ENCODE measurements at regions not wholly inside any gene's neighbourhood (a gene's known extent, or its start where the extent isn't known, plus 50 kb on each side); places are given as distances from the start of the nearest gene placed in this dataset.

- Histone ChIP-seq H3K27me3 (replicated peaks; ENCODE audit: insufficient read depth) (no peaks in the 10 kb centered on the region), H3K4me1 (ENCODE audit: control insufficient read depth in 1 of 2, low read depth in 2 of 2) (no peaks in the 10 kb centered on the region), H3K4me3 (no peak overlapping the region), H3K36me3 (no peaks in the 10 kb centered on the region), H3K9me3 (no peaks in the 10 kb centered on the region), H3K27ac (no peak overlapping the region)
- ATAC-seq (ENCODE audit: insufficient number of reproducible peaks, low FRiP score, low read depth) = no peak
- no peak for TF ChIP-seq CTCF (IDR thresholded peaks at IDR 0.05)
- no peak for DNase-seq (ENCODE audit: low spot score)
Observed at GRCh38 chr4:130186931-130187330, 1091.0 kb downstream of the C4orf33 start.

GRCh38 chr4:130187587-130187986 is 1091.6 kb downstream of the C4orf33 start:
- H3K4me3 ChIP-seq = no peak overlapping the region
- DNase-seq (ENCODE audit: low spot score) (no peak), ATAC-seq (ENCODE audit: insufficient number of reproducible peaks, low FRiP score, low read depth) (no peak)
- no peak for TF ChIP-seq CTCF (IDR thresholded peaks at IDR 0.05)
- no peaks in the 10 kb centered on the region for H3K27me3 ChIP-seq (replicated peaks; ENCODE audit: insufficient read depth)
- no peaks in the 10 kb centered on the region for H3K4me1 ChIP-seq (ENCODE audit: control insufficient read depth in 1 of 2, low read depth in 2 of 2)
- H3K36me3 ChIP-seq = no peaks in the 10 kb centered on the region
- H3K9me3 ChIP-seq = no peaks in the 10 kb centered on the region
- H3K27ac ChIP-seq = no peak overlapping the region

- Histone ChIP-seq H3K4me1 (ENCODE audit: control insufficient read depth in 1 of 2, low read depth in 2 of 2) (no peaks in the 10 kb centered on the region), H3K36me3 (no peaks in the 10 kb centered on the region), H3K9me3 (no peaks in the 10 kb centered on the region), H3K4me3 (no peak overlapping the region), H3K27me3 (replicated peaks; ENCODE audit: insufficient read depth) (no peaks in the 10 kb centered on the region), H3K27ac (no peak overlapping the region)
- DNase-seq (ENCODE audit: low spot score) (no peak), ATAC-seq (ENCODE audit: insufficient number of reproducible peaks, low FRiP score, low read depth) (no peak)
- no peak for TF ChIP-seq CTCF (IDR thresholded peaks at IDR 0.05)
Observed at GRCh38 chr4:130192787-130193186, 1096.8 kb downstream of the C4orf33 start.

GRCh38 chr4:130197946-130198345 is 1102.0 kb downstream of the C4orf33 start:
- Histone ChIP-seq H3K36me3 (no peaks in the 10 kb centered on the region), H3K27ac (no peak overlapping the region), H3K27me3 (replicated peaks; ENCODE audit: insufficient read depth) (no peaks in the 10 kb centered on the region), H3K9me3 (peaks cover 6% of the 10 kb centered on the region), H3K4me3 (no peak overlapping the region), H3K4me1 (ENCODE audit: control insufficient read depth in 1 of 2, low read depth in 2 of 2) (no peaks in the 10 kb centered on the region)
- no peak for TF ChIP-seq CTCF (IDR thresholded peaks at IDR 0.05)
- DNase-seq (ENCODE audit: low spot score) (no peak), ATAC-seq (ENCODE audit: insufficient number of reproducible peaks, low FRiP score, low read depth) (no peak)

GRCh38 chr4:130203571-130203970 is 1107.6 kb downstream of the C4orf33 start:
- DNase-seq (ENCODE audit: low spot score) (no peak), ATAC-seq (ENCODE audit: insufficient number of reproducible peaks, low FRiP score, low read depth) (no peak)
- Histone ChIP-seq H3K27me3 (replicated peaks; ENCODE audit: insufficient read depth) (no peaks in the 10 kb centered on the region), H3K36me3 (no peaks in the 10 kb centered on the region), H3K27ac (no peak overlapping the region), H3K4me1 (ENCODE audit: control insufficient read depth in 1 of 2, low read depth in 2 of 2) (no peaks in the 10 kb centered on the region), H3K9me3 (peaks cover 6% of the 10 kb centered on the region), H3K4me3 (no peak overlapping the region)
- TF ChIP-seq CTCF (IDR thresholded peaks at IDR 0.05) = no peak

All from thoracic aorta (tissue), 2 donors.